Fibroblast of pulmonary artery (primary cell): ENCODE measurements at regions not wholly inside any gene's neighbourhood (a gene's known extent, or its start where the extent isn't known, plus 50 kb on each side); places are given as distances from the start of the nearest gene placed in this dataset.
"Not testable (repeated sequence)": the region's sequence is repeated elsewhere in the genome, so short reads cannot be mapped to it uniquely, and the experiment has no call there.

ENCODE experiments used
- DNase-seq: peaks from one replicate; pipeline ENCODE4 v3.0.0-alpha.2; 2010; ENCODE audit warnings: low read depth
- H3K4me3 ChIP-seq: replicated peaks from 2 replicates; pipeline ENCODE4 v1.5.1; 2011; ENCODE audit warnings: low read depth, mild to moderate bottlenecking, control low read depth, low read length, moderate library complexity
- CTCF ChIP-seq: IDR thresholded peaks from 2 replicates; pipeline ENCODE4 v1.5.1; 2011; ENCODE audit warnings: mild to moderate bottlenecking, control low read depth, low read length, inconsistent platforms; ENCODE audit errors: missing control alignments

- no peak for TF ChIP-seq CTCF
- no peak overlapping the region for H3K4me3 ChIP-seq
- no peak for DNase-seq
Measured at GRCh38 chr15:95076678-95076990, 845.3 kb downstream of the MCTP2 start.

- DNase-seq, result no peak
- no peak overlapping the region for H3K4me3 ChIP-seq
- TF ChIP-seq CTCF, result no peak
Measured at GRCh38 chr15:95078003-95078402, 846.6 kb downstream of the MCTP2 start.

- H3K4me3 ChIP-seq, DNase-seq: not testable (repeated sequence)
Measured at GRCh38 chr15:95080228-95080627, 848.9 kb downstream of the MCTP2 start.

- DNase-seq, result no peak
- no peak overlapping the region for H3K4me3 ChIP-seq
- TF ChIP-seq CTCF, result no peak
Measured at GRCh38 chr15:95085056-95085455, 853.7 kb downstream of the MCTP2 start.

- H3K4me3 ChIP-seq, result no peak overlapping the region
- TF ChIP-seq CTCF, result no peak
- DNase-seq, result peak; percentile 75
Measured at GRCh38 chr15:95086531-95087252, 855.3 kb downstream of the MCTP2 start.

GRCh38 chr15:95087253-95087609 is 855.9 kb downstream of the MCTP2 start:
- TF ChIP-seq CTCF, result no peak
- peak; percentile 44 for DNase-seq
- no peak overlapping the region for H3K4me3 ChIP-seq

GRCh38 chr15:95091444-95091843 is 860.1 kb downstream of the MCTP2 start:
- no peak for TF ChIP-seq CTCF
- DNase-seq, result no peak

More at GRCh38 chr15:95091444-95091843, 860.1 kb downstream of the MCTP2 start:
- H3K4me3 ChIP-seq, result no peak overlapping the region
